Left ventricle myocardium superior (tissue), 1 donor: ENCODE measurements at regions not wholly inside any gene's neighbourhood (a gene's known extent, or its start where the extent isn't known, plus 50 kb on each side); places are given as distances from the start of the nearest gene placed in this dataset.
"Not testable (repeated sequence)": the region's sequence is repeated elsewhere in the genome, so short reads cannot be mapped to it uniquely, and the experiment has no call there.

Experiments used
- ATAC-seq: fragments of 200-7000 bp; cut with Tn5 transposase; one replicate; pipeline ENCODE4 v1.9.1; 2020; ENCODE audit warnings: mild to moderate bottlenecking, moderate library complexity
- DNase-seq: peaks from one replicate; pipeline ENCODE4 v3.0.0-alpha.2; 2020
- intact Hi-C: fragments of 100-400 bp; cut with micrococcal nuclease; formaldehyde crosslinking; loops from one replicate; pipeline ENCODE4 v1.11.0; 2022
- donor health status: DM: no; HTN: yes; CAD: no; lungs with severe emphysema.

DNA sequence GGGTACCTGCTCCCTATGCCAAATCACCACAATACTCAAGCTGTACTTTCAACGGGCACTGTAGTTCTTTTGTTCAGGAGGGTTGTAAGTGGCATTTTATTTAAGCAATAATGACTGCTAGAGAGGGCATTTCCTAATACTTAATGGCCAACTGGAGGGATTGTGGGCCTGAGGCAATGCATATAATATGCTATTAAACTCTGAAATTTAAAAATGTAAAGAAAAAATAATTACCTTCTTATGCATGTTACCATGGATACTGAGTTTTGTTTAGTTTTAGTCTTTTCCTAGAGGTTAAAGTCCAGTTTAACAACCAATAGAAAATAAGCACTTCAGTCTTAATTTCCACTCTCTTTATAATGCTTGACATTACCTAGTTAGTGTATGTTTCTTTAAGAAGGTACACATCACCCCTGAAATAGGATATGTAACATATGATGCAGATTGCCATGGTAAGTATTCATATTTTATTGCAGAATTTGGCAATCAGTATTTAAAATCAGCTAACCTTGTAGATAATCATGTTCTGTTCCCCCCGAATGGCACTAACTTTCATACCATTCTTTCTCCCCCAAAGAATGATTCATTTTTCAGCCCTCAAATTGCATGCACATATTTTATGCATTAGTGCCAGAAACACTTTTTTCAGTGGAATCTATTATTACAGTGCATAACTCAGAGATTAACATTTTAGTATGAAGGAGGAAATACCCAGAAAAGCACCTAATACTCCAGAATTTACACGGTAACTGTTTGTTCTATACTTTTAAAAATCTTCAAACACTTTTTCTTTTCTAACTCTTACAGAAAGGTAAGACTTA is 90.3 kb upstream of the ZNF438 start:
- DNase-seq (no peak), ATAC-seq (no peak)
- intact Hi-C loops, result no loop called here

DNA sequence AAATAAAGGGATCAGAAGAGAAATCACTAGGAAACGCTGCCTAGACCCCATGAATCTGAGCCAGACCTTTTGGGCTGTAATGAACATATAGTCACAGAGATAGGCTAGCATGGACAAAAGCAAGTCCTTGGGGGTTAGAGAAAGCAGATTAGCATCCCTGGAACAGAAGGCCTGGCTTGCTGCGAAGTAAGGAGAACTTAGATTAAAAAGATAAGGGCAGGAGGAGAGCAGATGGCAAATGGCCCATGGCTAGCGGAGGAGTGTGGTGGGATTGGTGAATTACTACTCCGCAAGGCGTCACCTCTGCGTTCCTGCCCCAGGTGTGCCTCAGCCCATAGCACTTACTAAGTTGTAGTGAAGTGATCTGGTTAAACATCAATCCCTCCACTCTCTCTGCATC is 92.3 kb upstream of the ZNF438 start:
- ATAC-seq (no peak), DNase-seq (no peak)
- intact Hi-C loops, result no loop called here

DNA sequence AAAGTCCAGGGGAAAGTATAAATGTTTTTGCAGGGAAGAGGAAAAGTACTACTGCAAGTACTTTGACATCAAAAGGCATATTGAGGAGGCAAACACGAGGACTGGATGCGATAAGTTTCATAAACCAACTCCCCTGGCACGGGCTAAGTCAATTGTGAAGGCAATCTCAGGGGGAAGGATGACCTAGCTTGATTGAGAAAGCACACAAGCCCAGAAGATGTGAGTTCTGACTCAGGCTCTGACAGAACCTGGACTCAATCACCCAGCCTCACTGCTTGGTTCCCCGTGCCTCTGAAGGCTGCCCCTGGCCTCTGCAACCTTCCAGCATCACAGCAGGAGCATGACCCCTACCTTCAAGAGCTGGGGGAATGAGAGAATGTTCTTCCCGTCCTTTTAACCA is 93.2 kb upstream of the ZNF438 start:
- ATAC-seq (no peak), DNase-seq (no peak)
- intact Hi-C loops, result no loop called here

DNA sequence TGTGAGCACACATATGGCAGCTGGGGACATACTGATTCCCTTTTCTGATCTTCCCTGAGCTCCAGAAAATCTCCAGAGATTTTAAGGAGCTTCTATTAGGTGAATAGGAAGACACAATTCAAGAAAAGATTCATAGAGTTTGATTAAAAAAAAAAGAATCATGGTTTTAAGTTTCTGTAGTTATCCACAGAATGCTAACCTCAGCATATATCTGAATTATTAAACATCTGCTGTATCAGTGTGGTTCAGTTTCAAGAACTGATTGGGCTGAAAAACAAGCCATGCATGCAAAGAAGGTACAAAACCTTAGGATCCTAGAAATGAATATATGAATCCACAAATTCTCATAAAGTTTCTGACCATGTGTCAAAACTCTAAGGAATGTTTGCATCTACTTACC is 94.1 kb upstream of the ZNF438 start:
- DNase-seq, result no peak
- intact Hi-C loops, result no loop called here
- ATAC-seq, result no peak

DNA sequence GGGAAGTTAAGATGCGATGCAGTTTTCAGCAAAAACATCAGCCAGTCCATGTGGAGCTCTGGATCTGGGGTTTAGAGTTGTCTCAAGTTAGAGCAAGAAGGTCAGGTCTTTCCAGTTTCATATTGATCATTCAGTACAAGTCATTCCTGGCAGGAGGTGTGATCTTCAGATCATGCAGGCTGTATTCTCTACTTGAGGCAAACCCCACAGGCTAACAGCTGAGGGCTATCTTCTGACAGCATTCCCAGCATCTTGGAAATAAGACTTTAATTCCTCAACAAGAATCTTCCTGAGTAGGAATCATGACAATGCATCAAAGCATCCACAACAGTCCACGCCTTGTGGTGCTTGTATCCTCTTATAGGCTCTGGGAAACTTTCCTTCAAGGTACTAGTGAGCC is 94.9 kb upstream of the ZNF438 start:
- ATAC-seq, result no peak
- intact Hi-C loops, result no loop called here
- no peak for DNase-seq

DNA sequence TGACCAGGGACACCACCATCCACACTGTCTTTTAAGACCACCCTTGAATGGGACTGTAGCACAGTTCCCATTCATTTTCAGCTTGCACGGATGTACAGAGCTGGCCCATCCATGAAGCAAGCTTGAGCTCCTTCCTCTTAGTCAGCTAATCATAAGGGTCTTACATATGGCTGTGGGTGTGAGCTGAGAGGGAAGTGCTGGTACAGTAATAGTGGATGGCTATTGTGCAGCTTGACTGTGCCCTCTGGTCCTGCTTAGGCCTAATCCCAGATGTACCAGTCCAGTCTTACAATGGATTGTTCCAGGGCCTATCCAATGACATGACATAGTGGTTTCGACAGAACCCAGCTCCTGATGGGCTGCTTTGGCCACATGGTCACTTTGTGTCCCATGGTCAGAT is 96.9 kb upstream of the ZNF438 start:
- DNase-seq, result no peak
- ATAC-seq, result no peak
- intact Hi-C loops, result no loop called here

DNA sequence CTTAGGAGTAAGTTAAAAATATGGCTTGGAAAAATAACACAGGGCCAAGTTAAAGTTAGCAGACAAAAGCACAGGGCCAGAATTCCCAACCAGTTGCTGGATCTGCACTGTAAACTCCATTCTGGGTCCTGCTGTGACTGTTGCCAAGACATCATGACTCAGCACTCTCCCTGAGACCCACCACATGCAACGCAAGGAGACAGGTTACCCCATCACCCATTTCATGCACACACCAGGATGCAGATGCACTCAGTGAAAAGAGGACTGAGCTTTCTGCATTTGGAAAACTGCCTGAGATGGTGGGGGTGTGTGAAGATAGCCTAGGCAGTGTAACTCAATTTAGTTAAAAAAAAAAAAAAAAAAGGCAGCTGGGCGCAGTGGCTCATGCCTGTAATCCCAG is 97.6 kb upstream of the ZNF438 start:
- peak; percentile 35 for DNase-seq
- peak; percentile 48 for ATAC-seq
- intact Hi-C loops, result no loop called here

DNA sequence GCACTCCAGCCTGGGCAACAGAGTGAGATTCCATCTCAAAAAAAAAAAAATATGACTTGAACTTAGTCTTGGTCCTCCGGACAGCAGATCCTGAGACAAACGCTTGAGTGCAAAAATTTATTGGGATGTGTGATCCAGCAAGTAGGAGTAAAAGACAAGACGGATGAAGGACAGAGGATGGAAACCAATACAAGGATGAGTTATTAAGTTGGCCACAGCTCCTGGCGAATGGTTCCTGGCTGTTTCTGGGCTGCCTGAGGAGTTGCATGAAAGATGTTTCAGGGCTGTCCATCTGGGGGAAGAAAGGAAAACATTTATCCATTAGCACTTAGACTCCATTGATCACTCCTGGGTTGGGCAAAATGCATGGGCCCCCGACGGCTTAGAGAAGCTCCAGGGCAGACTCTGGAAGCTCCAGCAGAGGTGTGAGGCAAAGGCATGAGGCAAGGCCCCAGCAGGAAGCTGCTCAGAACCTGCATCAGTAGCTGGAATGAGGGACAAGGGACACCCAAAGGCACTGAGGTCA is 98.3 kb upstream of the ZNF438 start:
- ATAC-seq (no peak), DNase-seq (no peak)
- intact Hi-C loops, result no loop called here

DNA sequence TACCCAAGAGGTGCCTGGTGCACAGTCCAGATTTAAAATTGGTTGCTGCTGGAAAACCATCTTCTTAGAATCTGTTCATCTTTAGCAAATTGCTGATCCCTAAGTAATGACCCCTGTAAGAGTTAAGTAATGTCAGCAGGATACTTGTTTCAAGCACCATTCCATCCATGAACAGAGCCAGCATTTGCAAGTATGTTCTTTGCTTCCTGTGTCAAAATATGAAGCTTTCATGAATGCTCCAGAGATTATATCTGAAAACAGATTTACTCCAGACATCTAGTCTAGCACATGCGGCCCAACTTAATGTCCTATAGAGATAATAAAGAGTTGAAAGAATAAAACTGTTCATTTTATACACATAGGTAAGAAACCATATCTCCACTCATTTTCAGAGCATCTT is 98.7 kb upstream of the ZNF438 start:
- intact Hi-C loops, result no loop called here
- no peak for ATAC-seq
- no peak for DNase-seq

DNA sequence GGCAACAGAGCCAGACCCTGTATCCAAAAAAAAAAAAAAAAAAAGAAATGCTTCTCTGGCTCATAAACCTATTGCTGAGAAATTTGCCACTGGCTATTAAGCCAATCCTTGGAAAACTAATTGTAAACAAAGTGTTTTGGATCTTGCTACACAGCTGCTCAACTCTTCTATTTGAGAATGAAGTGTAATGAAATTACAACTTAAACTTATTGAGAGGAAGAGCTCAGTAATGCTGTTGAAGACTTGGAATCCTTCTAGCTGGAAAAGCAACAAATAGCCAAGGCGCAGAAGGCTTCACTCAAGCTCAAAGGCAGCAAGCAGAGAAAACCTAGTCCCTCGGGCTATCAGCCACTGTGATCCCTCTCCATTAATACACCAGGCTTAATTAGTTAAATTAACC is 99.6 kb upstream of the ZNF438 start:
- ATAC-seq (no peak), DNase-seq (no peak)
- intact Hi-C loops, result no loop called here

DNA sequence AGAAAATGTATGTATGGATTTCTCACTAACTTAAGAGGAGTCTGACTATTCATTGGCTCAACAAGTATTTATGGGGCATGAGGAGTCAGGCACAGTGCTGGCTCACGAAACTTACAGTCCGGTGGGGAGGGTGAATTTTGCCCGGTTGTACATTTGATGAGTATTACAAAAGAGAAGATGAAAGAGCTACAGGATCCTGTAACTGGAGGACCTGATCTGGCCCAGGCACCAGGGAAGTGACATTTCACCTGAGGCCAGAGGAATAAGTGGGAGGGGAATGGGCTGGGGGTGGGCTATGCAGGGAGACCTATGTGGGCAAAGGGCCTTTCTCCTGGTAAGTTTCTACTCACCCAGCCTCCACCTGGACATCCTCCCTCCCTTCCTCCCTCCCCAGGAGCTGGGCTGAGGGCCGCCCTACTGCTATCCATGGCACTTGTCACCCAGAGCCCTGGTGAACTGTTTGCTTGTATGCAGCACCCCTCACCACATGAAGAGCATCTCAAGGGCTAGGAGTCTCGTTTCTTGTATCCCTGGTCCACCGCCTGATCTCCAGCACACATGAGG is 101.1 kb upstream of the ZNF438 start:
- intact Hi-C loops, result no loop called here
- no peak for DNase-seq

DNA sequence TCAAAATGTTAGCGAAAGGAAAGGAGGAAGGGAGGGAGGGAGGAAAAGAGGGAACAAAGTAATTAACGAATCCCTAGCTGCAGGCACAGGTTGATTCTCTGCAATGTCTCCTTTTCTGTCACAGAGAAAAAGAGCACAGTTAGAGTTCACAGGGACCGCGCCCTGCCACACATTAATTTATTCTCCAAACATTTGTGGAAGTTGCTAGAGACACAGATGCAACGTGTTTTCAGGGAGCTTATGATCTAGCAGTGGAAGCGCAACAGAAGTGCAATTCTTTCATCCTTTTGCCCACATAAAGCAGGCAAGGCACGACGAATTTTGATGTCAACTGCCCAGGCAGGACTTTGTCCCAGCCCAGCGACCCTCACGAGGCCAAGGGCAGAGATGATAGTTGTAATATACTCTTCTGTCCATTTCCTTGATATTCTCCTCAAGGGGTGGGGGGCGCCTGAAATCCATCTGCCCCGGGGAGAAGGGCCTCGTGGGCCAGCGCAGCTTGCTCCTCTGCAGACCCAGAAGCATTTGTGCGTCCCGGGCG is 101.7 kb upstream of the ZNF438 start:
- ATAC-seq, result no peak

More for the DNA sequence above, 101.1 kb upstream of the ZNF438 start:
- no peak for ATAC-seq

DNA sequence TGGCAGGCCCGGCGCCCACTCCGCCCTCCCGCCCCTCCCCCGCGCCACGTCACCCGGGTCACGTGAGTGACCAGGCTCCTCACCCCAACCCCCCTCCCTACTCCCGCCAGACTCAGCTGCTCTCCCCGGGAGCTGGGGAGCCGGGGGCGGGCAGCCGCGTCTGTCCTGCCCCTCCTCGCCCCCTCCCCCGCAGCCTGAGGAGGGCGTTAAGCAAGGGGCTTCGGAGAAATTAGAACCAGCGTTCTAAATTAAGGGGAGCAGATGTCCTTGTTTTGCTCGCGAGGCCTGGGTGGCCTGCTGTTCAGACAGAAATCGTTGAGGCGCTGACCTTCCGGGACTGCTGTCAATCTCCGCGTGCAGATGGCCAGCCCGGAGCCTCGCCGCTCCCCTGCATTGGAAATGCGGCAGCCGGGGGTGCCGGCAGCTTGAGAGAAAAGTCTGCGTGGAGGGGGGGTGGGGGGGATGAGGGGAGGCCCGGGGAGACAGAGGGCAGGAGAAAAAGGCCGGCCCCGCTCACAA is 102.2 kb upstream of the ZNF438 start:
- intact Hi-C loops, result no loop called here
- DNase-seq (peak; percentile 89), ATAC-seq (peak; percentile 93)

More for the DNA sequence above, 101.7 kb upstream of the ZNF438 start:
- intact Hi-C loops, result no loop called here
- no peak for DNase-seq

DNA sequence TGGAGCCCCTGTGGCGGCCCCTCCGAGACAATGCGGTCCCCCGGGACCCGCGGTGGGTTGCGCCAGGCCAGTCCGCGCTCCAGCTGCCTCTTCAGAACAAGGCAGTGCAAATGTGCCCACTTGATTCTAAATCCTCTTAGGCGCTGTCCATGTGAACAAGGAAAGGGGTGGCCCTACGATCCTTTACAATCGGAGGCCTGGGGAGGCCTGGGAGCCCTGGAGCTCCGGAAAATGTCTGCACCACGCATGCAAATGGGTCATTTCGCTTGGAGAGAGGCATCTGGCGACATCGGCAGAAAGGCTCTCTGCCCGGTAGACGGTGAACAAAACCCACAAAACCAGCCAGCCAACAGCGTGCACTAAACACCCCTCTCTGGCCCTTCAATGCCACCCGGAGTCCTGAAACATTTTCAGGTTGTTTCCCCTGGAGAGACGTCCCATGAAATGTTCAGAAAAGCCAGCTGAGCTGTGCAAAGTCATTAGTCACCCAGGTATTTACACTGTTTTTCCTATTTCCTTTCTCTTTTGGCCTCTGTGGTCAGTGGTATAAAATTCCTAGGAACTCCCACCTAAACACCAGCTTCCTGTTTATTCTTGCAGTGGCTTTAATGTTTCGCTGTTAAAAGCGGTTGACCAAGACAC is 102.8 kb upstream of the ZNF438 start:
- ATAC-seq (peak; percentile 68), DNase-seq (no peak)
- intact Hi-C loops, result no loop called here

DNA sequence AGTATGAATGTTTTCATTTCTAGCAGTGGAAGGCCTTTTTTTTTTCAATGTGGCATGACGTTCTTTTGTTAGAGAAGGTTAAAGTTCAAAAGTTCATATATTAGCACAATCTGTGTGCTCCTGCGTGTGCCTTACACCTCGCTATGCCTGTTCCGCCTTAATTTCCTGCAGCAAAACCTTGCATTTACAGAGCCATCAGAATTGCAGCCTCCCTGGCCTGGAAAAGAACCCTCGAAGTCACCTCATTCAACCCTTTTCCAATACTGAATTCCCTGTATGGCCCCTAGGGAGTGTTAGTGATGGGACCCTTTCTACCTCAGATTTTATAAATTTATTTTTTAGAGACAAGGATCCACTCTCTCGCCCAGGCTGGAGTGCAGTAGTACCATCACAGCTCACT is 103.5 kb upstream of the ZNF438 start:
- ATAC-seq, result no peak
- DNase-seq, result no peak
- intact Hi-C loops, result no loop called here

DNA sequence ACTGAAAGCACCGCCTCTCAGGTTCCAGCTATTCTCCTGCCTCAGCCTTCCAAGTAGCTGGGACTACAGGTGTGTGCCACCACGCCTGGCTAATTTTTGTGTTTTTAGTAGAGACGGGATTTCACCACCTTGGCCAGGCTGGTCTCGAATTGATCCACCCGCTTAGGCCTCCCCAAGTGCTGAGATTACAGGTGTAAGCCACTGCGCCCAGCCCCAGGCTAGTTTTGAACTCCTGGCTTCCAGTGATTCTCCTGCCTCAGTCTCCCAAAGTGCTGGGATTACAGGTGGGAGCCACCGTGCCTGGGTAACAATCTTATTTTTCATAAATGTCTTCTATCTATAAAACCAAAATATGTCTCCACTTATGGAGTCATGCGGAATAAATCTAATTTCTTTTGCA is 104.1 kb upstream of the ZNF438 start:
- DNase-seq, intact Hi-C loops, ATAC-seq: not testable (repeated sequence)

DNA sequence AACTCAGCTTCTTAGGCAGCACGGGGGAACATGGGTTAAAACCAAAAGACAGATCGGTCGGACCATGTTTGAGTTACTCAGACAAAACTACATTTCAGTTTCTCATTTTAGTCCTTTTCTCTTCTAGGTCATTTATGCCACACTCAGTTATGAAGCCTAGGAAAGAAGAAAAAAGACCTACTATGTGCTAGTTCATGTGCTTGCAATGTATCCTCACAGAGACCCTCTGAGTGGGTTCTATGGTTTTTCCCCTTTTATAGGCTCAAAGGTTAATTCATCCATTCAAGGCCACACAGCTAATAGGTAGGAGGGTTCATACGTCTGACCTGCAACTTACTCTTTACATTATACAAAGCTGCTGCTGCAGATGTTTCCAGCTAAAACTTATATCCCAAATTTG is 104.7 kb upstream of the ZNF438 start:
- ATAC-seq, result no peak
- no peak for DNase-seq
- intact Hi-C loops, result no loop called here

DNA sequence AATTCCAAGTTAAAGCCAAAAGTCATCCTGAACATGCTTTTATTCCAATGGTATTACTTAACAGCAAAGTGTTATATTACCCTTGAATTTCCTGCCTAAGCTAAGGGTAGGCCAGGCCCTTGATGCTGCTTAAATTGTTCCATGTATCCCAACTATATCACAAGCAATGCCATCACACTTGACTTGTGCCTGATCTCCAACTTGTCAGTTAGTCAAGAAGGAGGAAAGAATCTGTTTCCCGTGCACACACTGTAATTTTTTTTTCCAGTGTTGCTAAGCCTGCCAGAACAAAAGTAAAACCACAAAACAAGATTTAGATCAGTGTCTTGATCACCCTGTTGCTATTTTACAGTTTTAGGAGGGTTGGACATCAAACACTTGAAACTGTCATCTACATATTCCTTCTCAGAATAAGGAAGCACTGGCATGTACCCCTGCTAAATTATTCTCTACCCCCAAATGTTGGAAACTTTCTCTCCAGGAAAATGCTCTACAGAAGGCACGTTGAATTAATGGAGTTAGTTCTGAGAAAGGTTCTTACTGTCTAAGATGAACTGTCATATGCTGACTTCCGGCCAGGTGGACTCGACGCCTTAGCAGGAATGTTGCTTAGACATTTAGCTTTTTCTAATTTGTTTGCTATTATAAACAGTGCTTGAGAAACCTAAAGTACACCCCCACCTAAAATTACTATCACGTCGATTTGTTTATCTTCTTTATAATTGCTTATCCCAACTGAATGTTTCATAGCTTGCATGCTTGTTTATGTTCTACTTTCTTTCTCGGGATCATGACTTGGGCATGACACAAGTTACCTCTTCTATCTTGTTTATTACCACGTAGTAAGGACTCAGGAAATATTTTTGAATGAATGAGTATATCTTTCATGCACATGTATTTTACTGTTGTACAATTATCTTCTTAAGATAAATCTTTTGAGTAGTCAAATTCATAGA is 105.5 kb upstream of the ZNF438 start:
- no peak for DNase-seq
- no peak for ATAC-seq
- intact Hi-C loops, result no loop called here

DNA sequence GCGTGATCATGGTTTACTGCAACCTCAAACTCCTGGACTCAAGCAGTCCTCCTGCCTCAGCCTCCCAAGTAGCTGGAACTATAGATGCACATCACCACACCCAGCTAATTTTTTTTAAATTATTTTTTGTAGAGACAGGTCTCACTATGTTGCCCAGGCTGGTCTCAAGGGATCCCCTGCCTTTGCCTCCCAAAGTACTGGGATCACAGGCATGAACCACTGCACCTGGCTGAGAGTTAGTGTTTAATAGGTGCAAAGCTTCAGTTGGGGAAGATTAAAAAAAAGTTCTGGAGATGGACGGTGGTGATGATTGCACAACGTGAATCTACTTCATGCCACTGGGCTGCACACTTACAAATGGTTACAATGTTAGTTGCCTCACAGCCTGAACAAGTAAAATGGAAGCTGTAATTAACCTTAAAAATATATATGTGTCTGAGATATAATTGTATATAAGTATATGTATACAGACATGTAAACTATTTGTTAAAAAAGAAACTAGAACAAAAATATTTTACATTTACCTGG is 106.4 kb upstream of the ZNF438 start:
- DNase-seq, result no peak
- intact Hi-C loops, result no loop called here

More for the DNA sequence above, 106.4 kb upstream of the ZNF438 start:
- no peak for ATAC-seq
